Activated CD4-positive, alpha-beta T cell treated with anti-CD3 and anti-CD28 coated beads, Interleukin-10, Interleukin-2, amounts not matched to agents 100 ng/mL and 50 ng/mL, durations not matched to agents 16 hours and 8 hours (primary cell): ENCODE measurements at regions not wholly inside any gene's neighbourhood (a gene's known extent, or its start where the extent isn't known, plus 50 kb on each side); places are given as distances from the start of the nearest gene placed in this dataset.
"Not testable (repeated sequence)": the region's sequence is repeated elsewhere in the genome, so short reads cannot be mapped to it uniquely, and the experiment has no call there.

ENCODE experiments used
- DNase-seq: peaks from one replicate; pipeline ENCODE4 v3.0.0-alpha.2; 2020

- DNase-seq = no peak
These were observed 73.3 kb upstream of the SOX13 start for GRCh38 chr1:203999618-204000017.

- DNase-seq = no peak
These were observed 71.6 kb upstream of the SOX13 start for GRCh38 chr1:204001166-204001901.

GRCh38 chr1:204002614-204003013 is 70.3 kb upstream of the SOX13 start:
- no peak for DNase-seq

- no peak for DNase-seq
These were observed 69.4 kb upstream of the SOX13 start for GRCh38 chr1:204003536-204003935.

- DNase-seq = no peak
These were observed 61.5 kb upstream of the SOX13 start for GRCh38 chr1:204011426-204011825.

- no peak for DNase-seq
These were observed 59.9 kb upstream of the SOX13 start for GRCh38 chr1:204013052-204013451.

- no peak for DNase-seq
These were observed 58.6 kb upstream of the SOX13 start for GRCh38 chr1:204014336-204014735.

- DNase-seq = not testable (repeated sequence)
These were observed 58.0 kb upstream of the SOX13 start for GRCh38 chr1:204014961-204015360.

GRCh38 chr1:204017032-204017431 is 55.9 kb upstream of the SOX13 start:
- no peak for DNase-seq

- no peak for DNase-seq
These were observed 54.5 kb upstream of the SOX13 start for GRCh38 chr1:204018460-204018859.
